Prostate gland (tissue), 2 donors: ENCODE measurements at regions not wholly inside any gene's neighbourhood (a gene's known extent, or its start where the extent isn't known, plus 50 kb on each side); places are given as distances from the start of the nearest gene placed in this dataset.

Experiments
- DNase-seq: peaks from one replicate; pipeline ENCODE4 v3.0.0-alpha.2; 2019; ENCODE audit warnings: low spot score
- H3K27ac ChIP-seq, 2 donors: fragments of 200-600 bp; sonication (generic); 2 replicates each; pipeline ENCODE4 v1.5.1; 2017 to 2019
- H3K27me3 ChIP-seq: fragments of 200-600 bp; sonication (generic); replicated peaks from 2 replicates; pipeline ENCODE4 v1.5.1; 2019; ENCODE audit not compliant: insufficient read depth
- H3K36me3 ChIP-seq, 2 donors: fragments of 200-600 bp; sonication (generic); 1 replicate in 1 of 2; 2 replicates in 1 of 2; pipeline versions ENCODE4 v1.5.1 to v1.8.1; 2017 to 2019
- H3K4me1 ChIP-seq: fragments of 200-600 bp; sonication (generic); replicated peaks from 2 replicates; pipeline ENCODE4 v1.5.1; 2019
- H3K4me3 ChIP-seq, 2 donors: fragments of 200-600 bp; sonication (generic); 2 replicates each; pipeline ENCODE4 v1.5.1; 2017 to 2019
- H3K9me3 ChIP-seq: fragments of 200-600 bp; sonication (generic); 2 replicates; pipeline ENCODE4 v1.5.1; 2017
- CTCF ChIP-seq, 4 experiments: fragments of 200-600 bp in 2 of 4; fragments of 450-650 bp in 2 of 4; sonication (generic) in 2 of 4; IDR thresholded peaks; 1 replicate in 3 of 4; 2 replicates in 1 of 4; pipeline ENCODE4 v1.5.1; 2016 to 2019; ENCODE audit warnings: antibody characterized with exemption in 4 of 4, mild to moderate bottlenecking in 2 of 4, moderate library complexity in 2 of 4
- POLR2A ChIP-seq: fragments of 450-650 bp; IDR thresholded peaks from one replicate; pipeline ENCODE4 v1.6.1; 2016; ENCODE audit warnings: antibody characterized with exemption, mild to moderate bottlenecking
- POLR2AphosphoS5 ChIP-seq: sonication (generic); formaldehyde crosslinking; IDR thresholded peaks from one replicate; pipeline ENCODE4 v1.6.1; 2017; ENCODE audit warnings: antibody characterized with exemption
- WGBS: methylation state at CpG from one replicate; pipeline ENCODE4 v1.1.5; 2018; 5-methylcytosine and 5-hydroxymethylcytosine counted together
- intact Hi-C: fragments of 100-400 bp; cut with DNase I; formaldehyde crosslinking; loops from one replicate; pipeline ENCODE4 v1.14.2; 2022

- intact Hi-C loops = no loop called here
- Histone ChIP-seq H3K27ac (no peak overlapping the region), H3K4me3 (no peak overlapping the region), H3K27me3 (no peaks in the 10 kb centered on the region), H3K4me1 (no peaks in the 10 kb centered on the region), H3K9me3 (no peaks in the 10 kb centered on the region), H3K36me3 (no peaks in the 10 kb centered on the region)
- WGBS = 92% methylated on average over 6 of the region's 6 CpGs
- no peak for DNase-seq
- TF ChIP-seq POLR2AphosphoS5 (no peak), CTCF (IDR thresholded peaks at IDR 0.05) (no peak), POLR2A (no peak)
Observed at GRCh38 chr10:117925369-117925768, 121.4 kb downstream of the RAB11FIP2 start.

DNA sequence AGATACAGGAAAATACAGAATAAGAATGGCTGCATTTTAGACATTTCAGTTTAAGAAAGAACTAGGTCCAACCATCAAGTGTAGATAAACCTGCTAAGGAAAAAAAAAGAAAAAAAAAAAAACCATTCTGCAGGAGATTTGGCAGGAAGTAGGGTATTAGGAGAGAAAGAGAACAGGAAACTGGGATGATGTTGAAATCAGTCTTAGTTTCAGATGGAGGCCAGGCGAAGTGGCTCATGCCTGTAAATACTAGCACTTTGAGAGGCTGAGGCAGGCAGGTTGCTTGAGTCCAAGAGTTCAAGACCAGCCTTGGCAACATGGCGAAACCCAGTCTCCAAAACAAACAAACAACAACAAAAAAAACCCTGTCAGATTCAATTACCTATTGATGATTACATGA, 120.2 kb downstream of the RAB11FIP2 start:
- TF ChIP-seq CTCF (IDR thresholded peaks at IDR 0.05) (no peak), POLR2AphosphoS5 (no peak), POLR2A (no peak)
- H3K9me3 ChIP-seq = no peaks in the 10 kb centered on the region
- H3K36me3 ChIP-seq = no peaks in the 10 kb centered on the region
- H3K4me3 ChIP-seq = no peak overlapping the region
- intact Hi-C loops = no loop called here
- H3K27me3 ChIP-seq = no peaks in the 10 kb centered on the region
- 79% methylated on average over 2 of the region's 2 CpGs for whole genome bisulfite sequencing
- H3K27ac ChIP-seq = no peak overlapping the region
- no peaks in the 10 kb centered on the region for H3K4me1 ChIP-seq
- DNase-seq = no peak

GRCh38 chr10:117927332-117927731, 119.4 kb downstream of the RAB11FIP2 start:
- intact Hi-C loops = no loop called here
- no peak overlapping the region for H3K4me3 ChIP-seq
- H3K36me3 ChIP-seq = no peaks in the 10 kb centered on the region
- no peaks in the 10 kb centered on the region for H3K27me3 ChIP-seq
- 89% methylated on average over 1 of the region's 1 CpG for WGBS
- H3K9me3 ChIP-seq = no peaks in the 10 kb centered on the region
- DNase-seq = no peak
- TF ChIP-seq CTCF (IDR thresholded peaks at IDR 0.05) = no peak
- TF ChIP-seq POLR2A = no peak
- no peak for TF ChIP-seq POLR2AphosphoS5
- no peak overlapping the region for H3K27ac ChIP-seq
- no peaks in the 10 kb centered on the region for H3K4me1 ChIP-seq

DNA sequence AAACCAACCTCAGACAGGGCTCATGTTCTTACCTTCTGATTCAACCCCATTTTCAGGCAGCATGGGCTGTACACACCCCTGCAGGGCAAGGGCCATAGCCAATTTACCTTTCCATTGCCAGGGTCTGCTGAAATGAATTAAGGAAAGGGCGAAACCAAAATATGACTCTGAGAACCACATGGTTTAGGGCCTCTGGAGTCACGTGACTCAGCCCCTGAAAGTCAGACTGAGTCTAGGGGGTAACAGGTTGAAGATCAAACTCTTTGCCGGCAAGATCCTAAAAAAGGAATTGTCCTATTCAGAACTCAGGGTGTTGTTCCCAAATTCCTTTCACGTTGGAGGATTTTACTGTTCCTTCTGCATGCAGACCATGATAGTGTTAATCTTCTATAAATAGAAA, 118.9 kb downstream of the RAB11FIP2 start:
- Histone ChIP-seq H3K27me3 (no peaks in the 10 kb centered on the region), H3K27ac (no peak overlapping the region), H3K4me3 (no peak overlapping the region), H3K9me3 (no peaks in the 10 kb centered on the region), H3K36me3 (no peaks in the 10 kb centered on the region), H3K4me1 (no peaks in the 10 kb centered on the region)
- no peak for DNase-seq
- no peak for TF ChIP-seq POLR2A
- no peak for TF ChIP-seq CTCF (IDR thresholded peaks at IDR 0.05)
- no peak for TF ChIP-seq POLR2AphosphoS5
- WGBS = 81% methylated on average over 4 of the region's 4 CpGs
- intact Hi-C loops = no loop called here

DNA sequence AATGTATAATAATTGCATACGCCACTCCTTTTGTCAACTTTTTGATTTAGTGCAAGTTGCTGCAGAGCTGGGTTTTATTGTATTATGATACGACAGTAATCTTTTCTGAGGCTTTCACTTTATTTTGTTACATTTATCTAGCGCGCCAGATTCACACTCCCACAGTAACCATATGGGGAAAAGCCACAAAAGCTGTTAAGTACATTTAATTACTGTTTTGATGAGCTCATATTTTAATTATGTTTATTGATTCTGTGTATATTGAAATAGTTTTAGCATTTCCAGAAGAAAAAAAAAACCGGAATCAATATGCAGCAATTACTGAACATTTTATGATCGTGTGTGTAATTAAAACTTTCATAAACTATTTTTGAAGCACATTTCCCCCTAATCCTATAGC, 118.5 kb downstream of the RAB11FIP2 start:
- intact Hi-C loops = no loop called here
- no peak for DNase-seq
- WGBS = 76% methylated on average over 6 of the region's 6 CpGs
- TF ChIP-seq CTCF (IDR thresholded peaks at IDR 0.05) (no peak), POLR2AphosphoS5 (no peak), POLR2A (no peak)
- Histone ChIP-seq H3K36me3 (no peaks in the 10 kb centered on the region), H3K27ac (no peak overlapping the region), H3K4me1 (no peaks in the 10 kb centered on the region), H3K27me3 (no peaks in the 10 kb centered on the region), H3K9me3 (no peaks in the 10 kb centered on the region), H3K4me3 (no peak overlapping the region)
